HCT116 (cell line): ENCODE measurements at regions not wholly inside any gene's neighbourhood (a gene's known extent, or its start where the extent isn't known, plus 50 kb on each side); places are given as distances from the start of the nearest gene placed in this dataset.

Experiments used
- EZH2 ChIP-seq: fragments of 200-600 bp; sonication (generic); IDR thresholded peaks from 2 replicates; pipeline ENCODE4 v1.6.1; 2017; ENCODE audit warnings: antibody characterized with exemption, mixed run types
- EZH2phosphoT487 ChIP-seq: fragments of 200-600 bp; IDR thresholded peaks from 2 replicates; pipeline ENCODE4 v1.6.1; 2018; ENCODE audit warnings: antibody characterized with exemption, borderline replicate concordance
- FOSL1 ChIP-seq: IDR thresholded peaks from 2 replicates; pipeline ENCODE4 v1.6.1; 2012; ENCODE audit warnings: low read depth
- POLR2A ChIP-seq: IDR thresholded peaks from 2 replicates; pipeline ENCODE4 v1.7.0; 2011; ENCODE audit warnings: borderline replicate concordance; ENCODE audit not compliant: insufficient read depth, insufficient read length; ENCODE audit errors: extremely low read depth
- TF ChIP-seq, protein P1 (sequence below): IDR thresholded peaks from 2 replicates; pipeline ENCODE4 v1.6.1; 2012; ENCODE audit warnings: low read depth
- TF ChIP-seq, protein P2 (sequence below), 3 experiments: fragments of 200-600 bp in 1 of 3; sonication (generic) in 1 of 3; IDR thresholded peaks in 2 of 3; conservative IDR thresholded peaks in 1 of 3; 2 replicates each; pipeline ENCODE4 v1.5.1; 2012 to 2017; ENCODE audit warnings: low read depth in 2 of 3, low read length in 2 of 3, antibody characterized with exemption in 1 of 3, borderline replicate concordance in 1 of 3, control low read depth in 1 of 3, mild to moderate bottlenecking in 1 of 3, mixed read lengths in 1 of 3, mixed run types in 1 of 3, moderate library complexity in 1 of 3; ENCODE audit not compliant: insufficient read depth in 1 of 3

DNA sequence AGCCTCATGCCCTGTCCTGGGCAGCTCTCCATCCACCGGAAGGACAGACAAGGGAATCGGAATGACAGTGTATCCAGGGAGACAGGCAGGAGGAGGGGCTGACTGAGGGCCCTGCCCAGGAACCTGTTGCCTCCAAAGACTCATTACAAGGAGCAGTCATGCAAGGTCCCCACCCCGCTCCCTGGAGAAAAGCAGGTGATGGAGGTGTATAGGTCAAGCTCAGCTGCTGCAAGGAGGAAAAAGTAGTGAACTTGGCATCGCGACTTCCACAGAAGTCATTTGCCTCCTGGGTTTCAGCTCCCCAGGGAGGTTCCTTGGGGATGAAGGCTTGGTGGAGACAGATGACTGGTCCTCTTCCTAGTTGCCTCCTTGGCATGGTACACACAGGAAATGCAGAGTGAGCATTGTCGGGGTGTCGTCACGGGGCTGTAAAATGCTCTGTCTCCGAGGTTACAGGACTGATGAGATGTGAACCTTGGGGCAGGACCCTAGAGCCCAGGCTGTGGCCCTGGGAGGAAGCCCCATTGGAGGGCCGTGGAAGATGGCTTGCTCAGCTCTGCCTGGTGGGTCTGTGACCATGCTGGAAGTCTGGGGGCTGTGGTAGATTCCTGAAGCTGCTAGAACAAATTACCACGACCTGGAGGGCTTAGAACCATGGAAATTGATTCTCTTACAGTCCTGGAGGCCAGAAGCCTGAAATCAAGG lies 219.6 kb upstream of the C1orf174 start:
- no peak for TF ChIP-seq POLR2A
- TF ChIP-seq EZH2, result no peak
- TF ChIP-seq, protein P1, sequence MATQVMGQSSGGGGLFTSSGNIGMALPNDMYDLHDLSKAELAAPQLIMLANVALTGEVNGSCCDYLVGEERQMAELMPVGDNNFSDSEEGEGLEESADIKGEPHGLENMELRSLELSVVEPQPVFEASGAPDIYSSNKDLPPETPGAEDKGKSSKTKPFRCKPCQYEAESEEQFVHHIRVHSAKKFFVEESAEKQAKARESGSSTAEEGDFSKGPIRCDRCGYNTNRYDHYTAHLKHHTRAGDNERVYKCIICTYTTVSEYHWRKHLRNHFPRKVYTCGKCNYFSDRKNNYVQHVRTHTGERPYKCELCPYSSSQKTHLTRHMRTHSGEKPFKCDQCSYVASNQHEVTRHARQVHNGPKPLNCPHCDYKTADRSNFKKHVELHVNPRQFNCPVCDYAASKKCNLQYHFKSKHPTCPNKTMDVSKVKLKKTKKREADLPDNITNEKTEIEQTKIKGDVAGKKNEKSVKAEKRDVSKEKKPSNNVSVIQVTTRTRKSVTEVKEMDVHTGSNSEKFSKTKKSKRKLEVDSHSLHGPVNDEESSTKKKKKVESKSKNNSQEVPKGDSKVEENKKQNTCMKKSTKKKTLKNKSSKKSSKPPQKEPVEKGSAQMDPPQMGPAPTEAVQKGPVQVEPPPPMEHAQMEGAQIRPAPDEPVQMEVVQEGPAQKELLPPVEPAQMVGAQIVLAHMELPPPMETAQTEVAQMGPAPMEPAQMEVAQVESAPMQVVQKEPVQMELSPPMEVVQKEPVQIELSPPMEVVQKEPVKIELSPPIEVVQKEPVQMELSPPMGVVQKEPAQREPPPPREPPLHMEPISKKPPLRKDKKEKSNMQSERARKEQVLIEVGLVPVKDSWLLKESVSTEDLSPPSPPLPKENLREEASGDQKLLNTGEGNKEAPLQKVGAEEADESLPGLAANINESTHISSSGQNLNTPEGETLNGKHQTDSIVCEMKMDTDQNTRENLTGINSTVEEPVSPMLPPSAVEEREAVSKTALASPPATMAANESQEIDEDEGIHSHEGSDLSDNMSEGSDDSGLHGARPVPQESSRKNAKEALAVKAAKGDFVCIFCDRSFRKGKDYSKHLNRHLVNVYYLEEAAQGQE, result no peak
- TF ChIP-seq FOSL1, result no peak
- TF ChIP-seq, protein P2, sequence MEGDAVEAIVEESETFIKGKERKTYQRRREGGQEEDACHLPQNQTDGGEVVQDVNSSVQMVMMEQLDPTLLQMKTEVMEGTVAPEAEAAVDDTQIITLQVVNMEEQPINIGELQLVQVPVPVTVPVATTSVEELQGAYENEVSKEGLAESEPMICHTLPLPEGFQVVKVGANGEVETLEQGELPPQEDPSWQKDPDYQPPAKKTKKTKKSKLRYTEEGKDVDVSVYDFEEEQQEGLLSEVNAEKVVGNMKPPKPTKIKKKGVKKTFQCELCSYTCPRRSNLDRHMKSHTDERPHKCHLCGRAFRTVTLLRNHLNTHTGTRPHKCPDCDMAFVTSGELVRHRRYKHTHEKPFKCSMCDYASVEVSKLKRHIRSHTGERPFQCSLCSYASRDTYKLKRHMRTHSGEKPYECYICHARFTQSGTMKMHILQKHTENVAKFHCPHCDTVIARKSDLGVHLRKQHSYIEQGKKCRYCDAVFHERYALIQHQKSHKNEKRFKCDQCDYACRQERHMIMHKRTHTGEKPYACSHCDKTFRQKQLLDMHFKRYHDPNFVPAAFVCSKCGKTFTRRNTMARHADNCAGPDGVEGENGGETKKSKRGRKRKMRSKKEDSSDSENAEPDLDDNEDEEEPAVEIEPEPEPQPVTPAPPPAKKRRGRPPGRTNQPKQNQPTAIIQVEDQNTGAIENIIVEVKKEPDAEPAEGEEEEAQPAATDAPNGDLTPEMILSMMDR (IDR thresholded peaks at IDR 0.05 in 2 of 3, conservative IDR thresholded peaks at IDR 0.05 in 1 of 3; ENCODE audit: borderline replicate concordance in 1 of 3, insufficient read depth in 1 of 3, low read depth in 2 of 3, low read length in 2 of 3), result no peak
- TF ChIP-seq EZH2phosphoT487, result no peak
